NCI-H2081 (cell line): ENCODE measurements at regions not wholly inside any gene's neighbourhood (a gene's known extent, or its start where the extent isn't known, plus 50 kb on each side); places are given as distances from the start of the nearest gene placed in this dataset.
"Not testable (repeated sequence)": the region's sequence is repeated elsewhere in the genome, so short reads cannot be mapped to it uniquely, and the experiment has no call there.

Source experiments
- DNase-seq, 2 experiments: peaks; one replicate each; lab custom pipeline; 2025; lab: John Stamatoyannopoulos, UW

DNA sequence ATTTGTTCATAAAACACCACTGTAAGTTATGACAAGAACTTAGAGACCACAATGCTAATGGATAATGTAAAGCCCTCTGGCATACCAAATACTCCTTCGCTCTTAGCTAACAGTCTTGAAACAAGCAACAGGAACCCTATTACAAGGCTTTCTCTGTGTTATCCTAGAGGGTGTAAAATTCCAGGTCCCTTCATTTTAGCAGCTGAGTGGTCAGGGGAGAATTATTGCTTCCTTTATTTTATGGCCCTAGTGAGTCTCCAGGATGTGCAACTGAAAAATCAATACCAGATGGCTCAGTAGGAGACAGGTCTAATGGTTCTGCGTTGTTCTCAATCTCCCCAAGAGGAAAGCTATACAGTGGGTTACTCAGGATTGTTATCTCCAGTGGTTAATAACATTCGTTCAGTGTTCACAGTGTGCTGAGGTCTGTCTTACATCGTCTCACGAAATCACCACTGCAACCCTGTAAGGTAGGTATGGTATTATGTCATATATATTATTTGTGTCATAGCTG, 172.7 kb upstream of the CNOT2 start:
- DNase-seq: peak in 1 of 2 experiments; percentile 36

DNA sequence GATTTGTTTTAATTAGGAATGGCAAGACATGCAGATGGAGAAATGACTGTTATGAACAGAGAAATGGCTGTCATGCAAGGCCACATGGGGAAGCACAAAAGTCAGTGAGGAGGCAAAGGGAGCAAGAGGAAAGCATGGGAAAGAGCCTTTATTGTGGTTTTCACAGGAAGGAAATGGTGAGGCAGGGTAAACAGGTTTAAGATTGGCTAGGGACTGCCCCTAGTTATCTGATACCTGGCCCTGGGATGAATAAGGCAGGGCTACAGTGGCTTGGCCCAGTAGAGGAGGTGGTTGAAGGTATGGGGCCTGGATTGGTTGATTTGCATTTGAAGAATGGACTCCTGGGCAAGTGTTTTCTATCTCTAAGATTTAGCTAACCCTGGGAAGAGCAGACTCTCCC, 168.7 kb upstream of the CNOT2 start:
- no peak for DNase-seq

DNA sequence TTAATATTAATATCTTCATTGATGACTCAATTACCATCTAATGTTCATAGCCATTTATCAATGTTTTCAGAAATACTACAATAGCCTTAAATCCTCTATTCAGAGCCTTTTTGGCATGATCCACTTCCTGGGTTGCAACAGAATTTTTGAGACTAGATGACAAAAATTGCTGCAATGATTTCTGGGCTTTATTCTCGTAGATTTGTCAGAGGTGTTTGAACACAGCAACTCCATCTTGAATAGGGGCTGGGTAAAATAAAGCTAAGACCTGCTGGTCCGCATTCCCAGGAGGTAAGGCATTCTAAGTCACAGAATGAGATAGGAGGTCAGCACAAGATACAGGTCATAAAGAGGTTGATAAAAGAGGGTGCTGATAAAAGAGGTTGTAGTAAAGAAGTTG, 165.8 kb upstream of the CNOT2 start:
- DNase-seq: no peak

DNA sequence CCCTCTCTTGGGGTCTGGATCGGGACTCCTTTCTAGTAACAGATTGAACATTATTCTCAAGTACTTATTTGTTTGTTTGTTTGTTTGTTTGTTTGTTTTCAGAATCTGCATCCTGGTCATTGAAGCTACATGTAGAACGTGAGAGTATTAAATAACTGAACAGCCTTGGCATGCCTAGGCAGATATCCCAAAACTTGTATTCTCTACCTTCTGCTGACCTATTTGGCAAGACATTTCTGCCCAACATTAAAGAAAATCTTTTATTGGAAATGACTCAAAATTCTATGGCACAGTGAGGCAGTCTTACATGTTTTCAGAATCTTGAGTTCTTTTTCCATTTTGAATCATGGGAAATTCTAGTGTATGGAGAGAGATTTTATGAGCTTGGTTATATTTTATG, 165.1 kb upstream of the CNOT2 start:
- no peak for DNase-seq

DNA sequence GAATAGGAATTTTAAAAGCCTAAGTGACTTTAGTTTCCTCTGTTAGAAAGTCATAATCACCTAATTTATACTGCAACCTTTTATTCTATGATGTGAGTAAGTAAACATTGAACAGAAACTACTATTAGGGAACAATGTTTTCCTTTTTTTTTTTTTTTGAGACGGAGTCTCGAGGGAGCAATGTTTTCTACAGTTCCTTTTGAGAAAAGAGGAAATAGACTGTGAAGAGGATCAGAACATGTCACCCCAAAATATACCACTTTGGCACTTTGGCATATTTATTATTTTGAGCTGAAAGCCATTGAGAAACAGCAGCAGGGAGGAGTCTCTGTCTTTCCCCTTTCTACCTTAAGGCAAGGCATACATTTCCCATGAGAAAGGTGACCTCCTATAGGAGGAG, 162.7 kb upstream of the CNOT2 start:
- DNase-seq: no peak

DNA sequence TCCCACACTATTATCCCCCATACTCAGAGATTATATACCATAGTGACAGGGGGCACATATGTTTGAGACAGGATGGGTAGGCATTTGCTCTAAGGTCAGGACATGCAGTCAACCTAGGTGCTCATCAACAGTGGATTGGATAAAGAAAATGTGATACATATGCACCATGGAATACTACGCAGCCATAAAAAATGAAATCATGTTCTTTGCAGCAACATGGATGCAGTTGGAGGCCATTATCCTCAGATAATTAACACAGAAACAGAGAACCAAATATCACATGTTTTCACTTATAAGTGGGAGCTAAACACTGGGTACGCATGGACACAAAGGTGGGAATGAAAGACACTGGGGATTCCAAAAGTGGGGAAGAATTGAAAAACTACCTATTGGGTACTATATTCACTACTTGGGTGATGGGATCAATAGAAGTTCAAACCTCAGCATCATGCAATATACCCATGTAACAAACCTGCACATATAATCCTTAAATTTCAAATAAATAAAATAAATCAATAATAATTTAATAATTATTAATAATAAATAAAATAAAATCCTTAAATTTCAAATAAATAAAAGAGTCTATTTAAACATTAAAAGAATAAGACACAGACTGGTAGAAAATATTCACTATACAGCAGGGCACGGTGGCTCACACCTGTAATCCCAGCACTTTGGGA, 160.1 kb upstream of the CNOT2 start:
- DNase-seq: no peak

DNA sequence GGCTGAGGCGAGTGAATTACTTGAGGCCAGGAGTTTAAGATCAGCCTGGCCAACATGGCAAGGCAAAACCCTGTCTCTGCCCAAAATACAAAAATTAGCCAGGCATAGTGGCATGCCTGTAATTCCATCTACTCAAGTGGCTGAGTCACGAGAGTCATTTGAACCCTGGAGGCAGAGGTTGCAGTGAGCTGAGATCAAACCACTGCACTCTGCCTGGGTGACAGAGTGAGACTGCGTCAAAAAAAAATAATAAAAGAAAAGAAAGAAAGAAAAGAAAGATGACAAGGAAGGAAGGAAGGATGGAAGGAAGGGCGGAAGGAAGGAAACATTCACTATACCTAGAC, 159.6 kb upstream of the CNOT2 start:
- no peak for DNase-seq

DNA sequence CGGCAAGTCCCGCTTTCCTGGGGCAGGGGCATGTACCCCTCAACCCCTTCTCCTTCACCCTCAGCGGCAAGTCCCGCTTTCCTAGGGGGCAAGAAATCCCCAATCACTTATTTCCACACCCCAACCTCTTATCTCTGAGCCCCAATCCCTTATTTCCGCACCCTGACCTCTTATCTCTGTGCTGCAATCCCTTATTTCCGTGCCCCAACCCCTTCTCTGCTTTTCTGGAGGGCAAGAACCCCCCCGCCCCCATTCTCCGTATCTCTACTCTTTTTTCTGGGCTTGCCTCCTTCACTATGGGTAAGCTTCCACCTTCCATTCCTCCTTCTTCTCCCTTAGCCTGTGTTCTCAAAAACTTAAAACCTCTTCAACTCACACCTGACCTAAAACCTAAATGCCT, 156.9 kb upstream of the CNOT2 start:
- DNase-seq: not testable (repeated sequence)

DNA sequence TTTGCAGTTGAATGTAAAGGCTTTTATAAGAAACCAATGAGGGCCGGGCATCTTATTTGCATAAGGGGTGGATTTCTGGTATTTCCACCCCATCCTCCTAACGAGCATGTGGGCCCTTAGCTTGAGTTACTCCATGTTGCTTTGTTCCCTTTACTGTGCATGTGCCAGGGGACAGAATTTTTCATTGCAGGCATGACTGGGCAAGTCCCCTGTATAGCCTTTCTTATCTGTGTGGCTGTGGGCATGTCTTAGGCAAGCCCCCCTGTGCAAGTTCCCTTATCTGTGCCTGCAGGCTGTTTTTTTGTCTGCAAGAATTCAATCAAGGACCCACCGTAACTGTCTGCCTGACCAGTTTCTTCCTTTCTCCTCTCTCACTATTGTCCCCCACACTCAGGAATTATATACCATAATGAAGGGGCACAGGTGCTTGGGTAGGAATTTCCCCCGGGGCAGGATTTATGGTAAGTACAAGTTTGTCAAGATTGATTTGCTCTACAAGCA, 152.2 kb upstream of the CNOT2 start:
- DNase-seq: no peak

DNA sequence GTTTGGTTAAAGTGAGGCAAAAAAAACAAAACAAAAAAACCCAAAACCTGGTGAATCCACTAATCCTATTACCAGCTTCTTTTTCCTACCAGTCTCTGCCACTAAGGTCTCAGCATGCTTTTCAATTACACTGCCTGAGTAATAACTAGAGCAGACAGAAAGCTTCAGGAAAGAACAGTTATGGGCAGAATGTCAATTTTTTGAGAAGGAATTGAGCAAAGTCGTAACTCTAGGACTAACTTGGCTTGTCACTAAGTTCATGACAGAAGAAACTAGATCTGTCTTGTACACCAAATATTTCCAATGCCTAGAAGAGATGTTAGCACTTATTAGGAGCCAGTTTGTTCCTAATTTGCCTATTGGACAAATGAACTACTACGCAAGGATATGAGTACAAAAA, 148.8 kb upstream of the CNOT2 start:
- no peak for DNase-seq

DNA sequence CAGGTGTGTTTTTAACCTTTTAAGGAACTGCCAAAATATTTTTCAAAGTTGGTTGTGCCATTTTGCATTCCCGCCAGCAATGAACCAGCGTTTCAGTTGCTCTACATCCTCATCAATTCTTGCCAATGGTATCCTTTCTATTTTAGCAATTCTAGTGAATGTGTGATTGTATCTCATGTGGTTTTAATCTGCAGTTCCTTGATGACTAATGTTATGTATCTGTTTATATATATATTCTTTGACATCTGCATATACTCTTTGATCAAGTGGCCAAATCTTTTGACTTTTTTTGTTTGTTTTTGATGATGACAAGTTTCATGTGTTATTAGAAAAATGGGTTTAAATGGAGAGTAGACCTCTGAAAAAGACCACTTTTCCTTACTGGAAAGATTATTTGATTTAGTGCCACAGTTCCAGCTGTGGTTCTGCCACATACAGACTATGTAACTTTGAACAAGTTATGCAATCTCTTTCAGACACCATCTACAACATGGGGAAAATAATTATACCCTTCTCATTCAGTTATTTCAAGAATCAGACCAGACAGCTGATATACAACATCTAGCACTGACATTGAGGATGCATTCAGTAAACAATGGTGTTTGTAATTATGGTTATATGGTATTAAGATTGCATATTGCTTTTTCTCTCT, 146.3 kb upstream of the CNOT2 start:
- DNase-seq: no peak

DNA sequence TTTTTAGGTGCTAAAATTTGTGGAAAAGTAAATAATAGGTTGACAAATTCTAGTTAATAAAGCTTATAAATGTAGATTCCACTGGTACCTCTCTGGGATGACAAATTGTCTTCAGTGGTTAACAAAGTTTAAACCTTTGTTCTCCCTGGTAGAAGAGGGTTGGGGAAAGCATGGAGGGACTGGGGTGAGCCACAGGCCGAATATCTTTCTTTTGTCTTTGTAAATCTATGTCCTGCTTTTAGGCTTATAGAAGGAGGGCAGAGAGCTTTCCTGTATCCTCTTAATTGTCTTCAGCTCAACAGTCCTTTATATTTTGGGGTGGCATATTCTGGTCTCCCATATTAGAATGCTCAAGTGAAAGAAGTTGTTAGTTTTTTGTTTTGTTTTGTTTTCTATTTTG, 142.2 kb upstream of the CNOT2 start:
- no peak for DNase-seq

DNA sequence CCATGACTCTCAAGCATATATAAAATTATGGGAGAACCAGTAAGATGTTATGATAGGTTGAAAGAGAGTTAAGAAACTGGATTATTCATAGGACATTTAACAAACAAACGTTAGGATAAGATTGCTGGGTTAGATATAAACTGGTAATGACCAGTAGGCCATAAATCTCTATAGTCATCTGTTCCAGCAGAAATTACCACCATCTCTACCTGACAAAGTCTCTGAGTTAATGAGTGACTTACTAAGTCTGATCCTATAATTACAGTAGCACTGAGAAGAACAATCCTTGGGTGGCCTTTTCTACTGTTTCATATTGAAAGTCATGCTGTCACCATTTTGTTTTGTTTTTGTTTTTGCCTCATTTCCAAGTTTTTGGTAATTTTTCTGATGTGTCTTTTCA, 136.9 kb upstream of the CNOT2 start:
- DNase-seq: no peak

DNA sequence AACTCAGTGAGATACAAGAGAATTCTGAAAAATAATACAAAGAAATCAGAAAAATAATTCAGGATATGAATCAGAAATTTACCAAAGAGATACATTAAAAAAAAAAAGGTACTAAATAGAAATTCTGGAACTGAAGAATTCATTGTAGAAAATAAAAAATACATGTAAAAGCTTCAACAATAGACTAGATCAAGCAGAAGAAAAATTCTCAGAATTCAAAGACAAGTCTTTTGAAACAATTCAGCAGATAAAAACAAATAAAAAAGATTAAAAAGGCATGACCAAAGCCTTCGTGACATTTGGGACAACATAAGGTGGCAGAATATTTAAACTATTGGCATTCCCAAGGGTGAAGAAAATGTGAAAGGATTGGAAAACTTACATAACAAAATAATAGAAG, 133.1 kb upstream of the CNOT2 start:
- no peak for DNase-seq

DNA sequence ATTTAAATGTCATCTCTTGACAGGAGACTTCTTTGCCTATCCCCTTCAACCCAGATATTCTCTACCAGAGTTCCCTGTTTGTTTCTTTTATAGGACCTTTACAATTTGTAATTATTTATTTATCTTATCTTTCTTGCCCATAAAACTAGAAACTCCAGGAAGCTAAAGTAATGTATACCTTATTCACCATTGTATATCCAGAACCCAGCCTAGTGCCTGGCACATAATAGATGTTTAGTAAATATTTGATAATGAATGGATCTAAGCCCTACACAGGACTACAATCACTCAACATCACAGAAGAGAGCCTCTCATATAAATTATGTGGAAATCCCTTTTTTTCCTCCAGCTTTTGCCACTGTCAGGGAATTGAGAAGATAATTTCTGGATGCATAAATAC, 125.6 kb upstream of the CNOT2 start:
- no peak for DNase-seq

DNA sequence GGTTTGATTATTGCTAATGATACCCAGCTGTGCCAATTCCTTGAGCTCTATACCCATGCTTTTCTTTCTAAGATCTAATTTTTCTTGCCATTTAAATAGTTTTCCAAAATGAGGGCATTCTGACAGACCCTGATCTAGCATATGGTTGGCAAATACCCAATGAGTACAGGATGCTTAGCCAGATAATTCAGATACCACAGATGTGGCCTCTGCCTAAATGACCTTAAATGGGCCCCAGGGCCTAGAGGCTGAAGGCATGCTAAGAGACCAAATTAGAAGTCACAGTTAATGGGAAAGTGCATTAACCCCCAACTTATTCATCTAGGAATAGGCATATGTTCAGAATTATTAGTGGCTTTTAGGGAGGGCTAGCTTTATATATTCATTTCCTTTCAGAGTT, 122.3 kb upstream of the CNOT2 start:
- DNase-seq: no peak

DNA sequence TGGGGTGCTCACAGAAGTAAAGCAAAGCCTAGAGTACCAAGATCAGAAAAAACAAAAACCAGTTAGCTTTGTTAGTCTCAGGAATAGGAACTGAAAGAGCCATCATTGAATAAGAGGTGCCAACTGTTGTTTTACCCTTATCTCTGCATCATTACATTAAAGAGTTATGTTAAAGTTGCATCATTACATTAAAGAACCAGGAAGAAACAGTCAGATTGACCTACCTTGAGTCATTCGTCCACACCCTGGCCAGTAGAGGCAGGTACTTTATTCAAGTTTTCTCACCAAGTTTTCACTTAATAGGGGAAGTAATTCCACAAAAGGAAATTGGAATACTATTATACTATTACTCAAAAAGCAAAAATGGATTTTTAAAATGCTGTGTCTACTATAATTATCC, 121.7 kb upstream of the CNOT2 start:
- DNase-seq: no peak

DNA sequence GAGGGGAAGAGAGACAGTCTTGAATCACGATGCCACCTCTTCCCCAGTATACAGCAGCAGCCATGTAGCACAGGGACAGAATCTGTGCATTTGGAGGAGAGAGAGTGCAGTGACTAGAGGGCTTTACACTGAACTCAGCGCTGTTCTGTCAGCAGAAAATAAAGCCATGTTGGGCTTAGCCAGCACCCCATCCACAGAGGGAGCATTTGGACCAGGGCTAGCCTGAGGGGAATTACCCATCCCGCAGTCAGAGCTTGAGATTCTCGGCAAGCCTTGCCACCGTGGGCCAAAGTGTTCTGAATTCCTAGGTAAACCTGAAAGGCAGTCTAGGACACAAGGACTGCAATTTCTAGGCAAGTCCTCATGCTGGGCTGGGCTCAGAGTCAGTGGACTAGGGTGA, 120.4 kb upstream of the CNOT2 start:
- DNase-seq: no peak

DNA sequence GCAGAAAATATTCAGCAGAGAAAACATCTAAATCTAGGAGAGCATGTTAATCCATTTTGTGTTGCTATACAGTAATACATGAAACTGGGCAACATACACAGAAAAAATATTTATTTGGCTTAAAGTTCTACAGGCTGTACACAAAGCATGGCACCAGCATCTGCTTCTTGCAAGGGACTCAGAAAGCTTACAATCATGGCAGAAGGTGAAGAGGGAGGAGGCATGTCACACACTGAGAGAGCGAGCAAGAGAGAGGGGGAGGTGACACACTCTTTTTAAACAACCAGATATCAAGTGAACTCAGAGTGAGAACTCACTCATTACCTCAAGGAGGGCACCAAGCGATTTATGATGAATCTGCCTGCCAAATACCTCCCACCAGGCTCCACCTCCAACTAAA, 94.2 kb upstream of the CNOT2 start:
- DNase-seq: no peak

DNA sequence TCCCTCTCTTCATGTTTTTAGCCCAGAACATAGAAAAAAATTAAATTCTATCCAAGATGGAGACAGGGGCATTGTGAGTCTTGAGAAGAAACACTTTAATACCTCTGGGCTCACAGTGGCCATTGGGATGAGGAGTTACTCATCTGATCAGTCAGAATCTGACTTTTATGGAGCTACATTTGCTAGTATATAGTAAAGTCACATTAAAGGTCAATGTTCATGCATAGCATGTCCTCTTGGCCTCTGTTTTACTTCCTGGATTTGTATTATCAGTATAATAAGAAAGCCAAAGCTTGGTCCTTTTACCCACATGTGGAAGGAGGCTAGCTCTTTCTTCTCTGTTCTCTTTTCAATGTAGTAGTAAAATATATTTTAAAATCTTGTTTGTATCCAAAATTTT, 93.6 kb upstream of the CNOT2 start:
- DNase-seq: no peak

DNA sequence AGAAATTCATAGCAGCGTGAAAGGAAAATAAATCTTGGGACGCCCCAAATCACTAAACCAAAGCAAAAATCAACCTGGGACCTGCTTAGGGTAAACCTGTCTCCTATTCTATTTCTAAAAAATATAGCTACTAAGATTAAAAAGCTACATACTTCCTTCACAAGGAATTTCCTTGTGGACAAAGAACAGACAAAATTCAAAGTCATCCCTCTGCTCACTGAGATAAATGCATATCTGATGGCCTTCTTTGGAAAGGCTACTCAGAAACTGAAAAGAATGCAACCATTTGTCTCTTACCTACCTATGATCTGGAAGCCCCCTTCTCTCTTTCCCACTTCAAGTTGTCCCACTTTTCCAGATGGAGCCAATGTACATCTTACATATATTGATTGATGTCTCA, 93.0 kb upstream of the CNOT2 start:
- no peak for DNase-seq

DNA sequence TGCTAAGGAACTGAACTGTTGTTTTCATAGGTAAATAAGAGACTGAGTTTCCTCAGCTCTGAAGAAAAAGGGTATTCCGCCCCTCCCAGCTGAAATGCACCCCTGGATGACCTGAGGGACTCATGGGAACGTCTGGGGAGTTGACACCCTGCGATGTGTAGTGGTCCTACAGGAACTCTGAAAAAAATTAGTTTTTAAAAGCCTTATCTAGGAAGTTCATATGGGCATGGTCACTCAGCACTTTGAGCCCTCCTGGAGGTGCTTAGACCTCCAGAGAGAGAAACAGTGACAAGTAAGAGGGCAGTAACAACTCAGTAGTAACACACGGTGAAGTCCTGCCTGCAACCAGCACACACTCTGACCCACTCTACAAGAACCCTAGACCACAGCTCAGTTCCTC, 91.2 kb upstream of the CNOT2 start:
- DNase-seq: no peak

DNA sequence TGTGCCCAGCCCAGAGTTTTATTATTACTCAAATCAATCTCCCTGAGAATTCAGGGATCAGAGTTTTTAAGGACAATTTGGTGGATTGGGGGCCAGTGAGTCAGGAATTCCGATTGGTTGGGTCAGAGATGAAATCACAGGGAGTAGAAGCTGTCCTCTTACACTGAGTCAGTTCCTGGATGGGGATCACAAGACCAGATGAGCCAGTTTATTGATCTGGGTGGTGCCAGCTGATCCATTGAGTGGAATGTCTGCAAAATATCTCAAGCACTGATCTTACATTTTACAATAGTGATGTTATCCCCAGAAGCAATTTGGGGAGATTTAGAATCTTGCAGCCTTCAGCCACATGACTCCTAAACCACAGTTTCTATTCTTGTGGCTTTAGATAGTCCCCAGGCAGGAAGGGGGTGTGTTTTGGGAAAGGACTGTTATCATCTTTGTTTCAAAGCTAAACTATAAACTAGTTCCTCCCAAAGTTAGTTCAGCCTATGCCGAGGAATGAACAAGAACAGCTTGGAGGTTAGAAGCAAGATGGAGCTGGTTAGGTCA, 89.1 kb upstream of the CNOT2 start:
- DNase-seq: no peak
